ENCODE measurements at regions not wholly inside any gene's neighbourhood (a gene's known extent, or its start where the extent isn't known, plus 50 kb on each side); places are given as distances from the start of the nearest gene placed in this dataset.

DNA sequence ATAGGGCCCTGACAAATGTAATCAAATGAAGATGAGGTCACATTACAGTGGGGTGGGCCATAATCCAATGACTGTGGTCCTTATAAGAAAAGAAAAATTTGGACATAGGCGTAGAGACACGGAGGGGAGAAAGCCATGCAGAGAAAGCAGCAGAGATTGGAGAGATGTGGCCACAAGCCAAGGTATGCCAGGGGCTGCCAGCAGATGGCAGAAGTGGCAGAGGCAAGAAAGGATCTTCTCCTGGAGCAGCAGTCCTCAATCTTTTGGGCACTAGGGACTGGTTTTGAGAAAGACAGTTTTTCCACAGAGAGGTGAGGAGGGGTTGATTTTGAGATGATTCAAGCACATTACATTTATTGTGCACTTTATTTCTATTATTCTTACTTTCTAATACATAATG lies 355.1 kb downstream of the NPHP4 start:
- TF ChIP-seq FOXA2 (IDR thresholded peaks at IDR 0.05) (no peak), CTCF (IDR thresholded peaks at IDR 0.05; ENCODE audit: low read depth, low read length, missing input control) (peak; percentile 58)
